RWPE2 (cell line): ENCODE measurements at regions not wholly inside any gene's neighbourhood (a gene's known extent, or its start where the extent isn't known, plus 50 kb on each side); places are given as distances from the start of the nearest gene placed in this dataset.

ENCODE experiments used
- ATAC-seq: fragments of 200-7000 bp; cut with Tn5 transposase; 3 replicates; pipeline ENCODE4 v1.9.1; 2021; ENCODE audit warnings: low read depth
- DNase-seq: peaks from one replicate; pipeline ENCODE4 v3.0.0-alpha.2; 2020; ENCODE audit warnings: low spot score
- H3K27ac ChIP-seq: fragments of 450-650 bp; 2 replicates; pipeline ENCODE4 v1.5.1; 2017; ENCODE audit warnings: mild to moderate bottlenecking; ENCODE audit not compliant: poor library complexity, severe bottlenecking
- H3K27me3 ChIP-seq: fragments of 250-450 bp; sonication (Bioruptor Pico); 2 replicates; pipeline ENCODE4 v1.5.1; 2021; ENCODE audit warnings: mild to moderate bottlenecking, moderate library complexity; ENCODE audit not compliant: insufficient read depth, poor library complexity, severe bottlenecking
- H3K36me3 ChIP-seq: fragments of 250-450 bp; sonication (Bioruptor Pico); 2 replicates; pipeline ENCODE4 v1.5.1; 2020; ENCODE audit warnings: low read depth, mild to moderate bottlenecking, moderate library complexity
- H3K4me1 ChIP-seq: fragments of 250-450 bp; sonication (Bioruptor Pico); 2 replicates; pipeline ENCODE4 v1.5.1; 2021; ENCODE audit warnings: mild to moderate bottlenecking, moderate library complexity; ENCODE audit not compliant: insufficient read depth, poor library complexity, severe bottlenecking
- H3K4me3 ChIP-seq: fragments of 250-450 bp; sonication (Bioruptor Pico); 2 replicates; pipeline ENCODE4 v1.5.1; 2021; ENCODE audit warnings: mild to moderate bottlenecking, moderate library complexity; ENCODE audit not compliant: severe bottlenecking
- H3K9me3 ChIP-seq: fragments of 250-450 bp; sonication (Bioruptor Pico); 2 replicates; pipeline ENCODE4 v1.5.1; 2021; ENCODE audit warnings: mild to moderate bottlenecking, moderate library complexity; ENCODE audit not compliant: severe bottlenecking
- CTCF ChIP-seq: fragments of 450-650 bp; IDR thresholded peaks from one replicate; pipeline ENCODE4 v1.5.1; 2017; ENCODE audit warnings: mild to moderate bottlenecking, moderate library complexity; ENCODE audit not compliant: poor library complexity, severe bottlenecking

- no peak overlapping the region for H3K27ac ChIP-seq
- TF ChIP-seq CTCF: no peak
- no peaks in the 10 kb centered on the region for H3K36me3 ChIP-seq
- ATAC-seq (no peak), DNase-seq (no peak)
- no peaks in the 10 kb centered on the region for H3K27me3 ChIP-seq
- H3K4me3 ChIP-seq: no peak overlapping the region
- H3K4me1 ChIP-seq: no peaks in the 10 kb centered on the region
- no peaks in the 10 kb centered on the region for H3K9me3 ChIP-seq
These were observed 397.9 kb upstream of the RGPD4 start for GRCh38 chr2:107428781-107429180.

- Histone ChIP-seq H3K4me3 (no peak overlapping the region), H3K9me3 (no peaks in the 10 kb centered on the region), H3K27ac (no peak overlapping the region), H3K4me1 (no peaks in the 10 kb centered on the region), H3K36me3 (no peaks in the 10 kb centered on the region), H3K27me3 (no peaks in the 10 kb centered on the region)
- ATAC-seq (no peak), DNase-seq (no peak)
- no peak for TF ChIP-seq CTCF
These were observed 396.7 kb upstream of the RGPD4 start for GRCh38 chr2:107430006-107430405.

- Histone ChIP-seq H3K9me3 (no peaks in the 10 kb centered on the region), H3K36me3 (no peaks in the 10 kb centered on the region), H3K27me3 (no peaks in the 10 kb centered on the region), H3K4me1 (no peaks in the 10 kb centered on the region), H3K27ac (no peak overlapping the region), H3K4me3 (no peak overlapping the region)
- no peak for TF ChIP-seq CTCF
- no peak for ATAC-seq
- no peak for DNase-seq
These were observed 396.0 kb upstream of the RGPD4 start for GRCh38 chr2:107430596-107431266.

- Histone ChIP-seq H3K9me3 (no peaks in the 10 kb centered on the region), H3K27ac (no peak overlapping the region), H3K27me3 (no peaks in the 10 kb centered on the region), H3K36me3 (no peaks in the 10 kb centered on the region), H3K4me1 (no peaks in the 10 kb centered on the region), H3K4me3 (no peak overlapping the region)
- ATAC-seq (no peak), DNase-seq (no peak)
- TF ChIP-seq CTCF: no peak
These were observed 390.4 kb upstream of the RGPD4 start for GRCh38 chr2:107436281-107436680.

GRCh38 chr2:107437265-107437664 is 389.4 kb upstream of the RGPD4 start:
- DNase-seq (no peak), ATAC-seq (no peak)
- Histone ChIP-seq H3K36me3 (no peaks in the 10 kb centered on the region), H3K4me3 (no peak overlapping the region), H3K9me3 (no peaks in the 10 kb centered on the region), H3K4me1 (no peaks in the 10 kb centered on the region), H3K27me3 (no peaks in the 10 kb centered on the region), H3K27ac (no peak overlapping the region)
- no peak for TF ChIP-seq CTCF
